ENCODE measurements at regions not wholly inside any gene's neighbourhood (a gene's known extent, or its start where the extent isn't known, plus 50 kb on each side); places are given as distances from the start of the nearest gene placed in this dataset.

DNA sequence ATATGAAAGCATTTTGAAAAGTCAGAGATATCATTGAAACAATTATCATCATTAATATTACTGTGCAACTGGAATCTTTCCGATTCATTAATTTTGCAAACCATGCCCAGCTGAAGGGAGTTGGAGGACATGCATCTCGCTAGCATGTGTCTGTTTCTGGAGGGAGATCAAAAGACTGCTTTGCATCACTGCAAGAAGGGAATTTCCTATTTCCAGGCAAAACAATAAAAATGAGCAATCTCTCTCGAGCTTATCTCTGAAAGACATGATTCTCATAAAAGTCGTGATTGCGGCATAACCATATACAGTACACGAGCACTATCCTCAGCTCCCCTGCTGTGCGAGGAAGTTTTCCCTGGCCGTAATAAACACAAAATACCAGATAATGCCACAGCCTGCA, 607.6 kb upstream of the DPP6 start:
- Histone ChIP-seq H3K27ac (no peak overlapping the region), H3K36me3 (no peaks in the 10 kb centered on the region), H3K27me3 (no peaks in the 10 kb centered on the region), H3K9me3 (no peaks in the 10 kb centered on the region), H3K4me3 (replicated peaks in 1 of 3) (no peak overlapping the region), H3K4me1 (no peaks in the 10 kb centered on the region)
- no peak for TF ChIP-seq POLR2A (IDR thresholded peaks at IDR 0.05)
- TF ChIP-seq, protein P1, sequence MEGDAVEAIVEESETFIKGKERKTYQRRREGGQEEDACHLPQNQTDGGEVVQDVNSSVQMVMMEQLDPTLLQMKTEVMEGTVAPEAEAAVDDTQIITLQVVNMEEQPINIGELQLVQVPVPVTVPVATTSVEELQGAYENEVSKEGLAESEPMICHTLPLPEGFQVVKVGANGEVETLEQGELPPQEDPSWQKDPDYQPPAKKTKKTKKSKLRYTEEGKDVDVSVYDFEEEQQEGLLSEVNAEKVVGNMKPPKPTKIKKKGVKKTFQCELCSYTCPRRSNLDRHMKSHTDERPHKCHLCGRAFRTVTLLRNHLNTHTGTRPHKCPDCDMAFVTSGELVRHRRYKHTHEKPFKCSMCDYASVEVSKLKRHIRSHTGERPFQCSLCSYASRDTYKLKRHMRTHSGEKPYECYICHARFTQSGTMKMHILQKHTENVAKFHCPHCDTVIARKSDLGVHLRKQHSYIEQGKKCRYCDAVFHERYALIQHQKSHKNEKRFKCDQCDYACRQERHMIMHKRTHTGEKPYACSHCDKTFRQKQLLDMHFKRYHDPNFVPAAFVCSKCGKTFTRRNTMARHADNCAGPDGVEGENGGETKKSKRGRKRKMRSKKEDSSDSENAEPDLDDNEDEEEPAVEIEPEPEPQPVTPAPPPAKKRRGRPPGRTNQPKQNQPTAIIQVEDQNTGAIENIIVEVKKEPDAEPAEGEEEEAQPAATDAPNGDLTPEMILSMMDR (IDR thresholded peaks at IDR 0.05) = no peak
- 86 to 91% methylated on average over 8 of the region's 8 CpGs for WGBS, 2 donors
- no peak for DNase-seq
- intact Hi-C loops (cut with DNase I) = no loop called here

DNA sequence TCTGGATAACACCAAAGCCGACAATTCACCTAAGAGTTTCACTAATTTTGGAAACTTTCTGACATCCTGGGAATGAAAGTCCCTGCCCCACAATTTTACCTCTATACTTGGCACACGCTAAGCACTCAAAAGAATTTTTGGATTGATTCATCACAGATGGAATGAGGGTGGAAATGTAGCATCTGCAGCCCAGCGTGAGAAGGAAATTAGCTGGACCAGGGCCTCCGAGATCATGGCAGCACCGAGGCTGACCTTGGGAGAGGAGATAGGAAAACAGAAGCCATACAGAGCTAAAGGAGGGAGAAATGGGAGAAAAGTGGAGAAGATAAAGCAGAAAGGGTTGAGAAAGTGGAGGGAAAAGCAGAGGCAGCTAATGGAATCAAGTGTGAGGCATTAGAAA, 606.6 kb upstream of the DPP6 start:
- no peak for DNase-seq
- WGBS, 2 donors = 83 to 91% methylated on average over 5 of the region's 5 CpGs
- TF ChIP-seq, protein P1 (IDR thresholded peaks at IDR 0.05) = no peak
- TF ChIP-seq POLR2A (IDR thresholded peaks at IDR 0.05) = no peak
- H3K27me3 ChIP-seq = no peaks in the 10 kb centered on the region
- intact Hi-C loops (cut with DNase I) = no loop called here
- no peak overlapping the region for H3K27ac ChIP-seq
- H3K9me3 ChIP-seq = no peaks in the 10 kb centered on the region
- H3K36me3 ChIP-seq = no peaks in the 10 kb centered on the region
- no peaks in the 10 kb centered on the region for H3K4me1 ChIP-seq
- no peak overlapping the region for H3K4me3 ChIP-seq (replicated peaks in 1 of 3)

DNA sequence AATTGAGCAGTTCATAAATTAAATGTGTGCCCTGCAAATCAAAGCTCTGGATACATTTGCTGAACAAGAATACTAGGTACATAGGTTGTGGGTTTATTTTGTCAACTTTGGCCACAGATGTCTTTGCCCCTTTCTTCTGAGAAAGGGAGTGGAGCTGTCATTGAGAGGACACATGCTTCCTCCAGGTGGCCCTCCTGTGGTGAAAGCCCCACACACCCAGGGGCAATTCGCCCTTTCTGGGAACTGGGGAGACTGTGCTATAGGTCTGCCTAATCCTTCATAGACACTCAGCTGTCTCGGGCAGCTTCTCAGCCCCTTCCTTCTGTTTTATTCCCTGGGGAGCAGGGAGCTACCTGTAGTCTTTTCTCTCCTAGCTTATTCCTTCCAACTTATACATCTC, 605.7 kb upstream of the DPP6 start:
- no peak for TF ChIP-seq POLR2A (IDR thresholded peaks at IDR 0.05)
- TF ChIP-seq, protein P1 (IDR thresholded peaks at IDR 0.05) = no peak
- H3K27me3 ChIP-seq = no peaks in the 10 kb centered on the region
- H3K27ac ChIP-seq = no peak overlapping the region
- intact Hi-C loops (cut with DNase I) = no loop called here
- WGBS, 2 donors = 46 to 61% methylated on average over 2 of the region's 2 CpGs
- no peak for DNase-seq
- H3K36me3 ChIP-seq = no peaks in the 10 kb centered on the region
- no peak overlapping the region for H3K4me3 ChIP-seq (replicated peaks in 1 of 3)
- no peaks in the 10 kb centered on the region for H3K4me1 ChIP-seq
- H3K9me3 ChIP-seq = no peaks in the 10 kb centered on the region

DNA sequence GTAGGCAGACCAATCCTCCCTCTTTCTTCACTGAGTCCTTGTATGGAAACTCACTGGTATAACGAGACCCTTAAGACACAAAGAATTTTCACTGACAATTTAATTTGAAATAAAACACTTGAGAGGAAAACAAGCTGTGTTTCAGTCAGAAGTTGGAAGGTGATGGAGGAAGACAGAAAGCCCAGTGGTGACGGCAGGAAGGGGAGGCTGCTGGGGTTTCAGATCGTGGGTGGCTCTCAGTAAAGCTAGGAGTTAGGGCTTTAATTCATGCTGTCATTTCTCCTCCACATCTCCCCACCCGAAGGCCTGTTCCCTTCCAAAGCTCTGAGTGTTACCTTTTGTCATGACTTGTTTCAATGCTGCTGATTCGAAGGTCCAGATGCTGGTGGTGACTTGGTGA, 605.2 kb upstream of the DPP6 start:
- WGBS, 2 donors = 60 to 67% methylated on average over 5 of the region's 5 CpGs
- no peaks in the 10 kb centered on the region for H3K27me3 ChIP-seq
- H3K27ac ChIP-seq = no peak overlapping the region
- no peaks in the 10 kb centered on the region for H3K4me1 ChIP-seq
- H3K9me3 ChIP-seq = no peaks in the 10 kb centered on the region
- DNase-seq = no peak
- intact Hi-C loops (cut with DNase I) = no loop called here
- no peaks in the 10 kb centered on the region for H3K36me3 ChIP-seq
- no peak for TF ChIP-seq POLR2A (IDR thresholded peaks at IDR 0.05)
- TF ChIP-seq, protein P1 (IDR thresholded peaks at IDR 0.05) = no peak
- no peak overlapping the region for H3K4me3 ChIP-seq (replicated peaks in 1 of 3)

DNA sequence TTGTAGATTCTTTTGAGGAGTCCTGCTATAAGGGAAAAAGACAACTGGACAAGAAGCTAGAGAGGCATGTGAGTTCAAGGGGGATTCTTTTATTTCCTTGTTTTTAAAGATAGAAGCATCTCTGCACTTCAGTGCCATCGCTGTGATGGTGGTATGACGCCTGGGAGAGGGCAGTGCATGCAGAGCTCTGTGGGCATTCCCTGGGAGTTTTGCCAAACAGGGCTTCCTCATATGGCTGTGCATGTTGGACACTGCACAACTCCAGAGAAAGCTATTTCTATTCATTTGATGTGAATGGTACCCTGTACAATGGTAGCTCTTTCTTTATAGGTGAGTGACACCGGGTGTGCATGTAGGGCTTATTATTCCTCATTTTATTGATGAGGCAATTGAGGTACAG, 599.5 kb upstream of the DPP6 start:
- H3K9me3 ChIP-seq = no peaks in the 10 kb centered on the region
- no peaks in the 10 kb centered on the region for H3K36me3 ChIP-seq
- TF ChIP-seq POLR2A (IDR thresholded peaks at IDR 0.05) = no peak
- TF ChIP-seq, protein P1 (IDR thresholded peaks at IDR 0.05) = no peak
- no peak overlapping the region for H3K27ac ChIP-seq
- H3K4me1 ChIP-seq = no peaks in the 10 kb centered on the region
- DNase-seq = no peak
- no peaks in the 10 kb centered on the region for H3K27me3 ChIP-seq
- no peak overlapping the region for H3K4me3 ChIP-seq (replicated peaks in 1 of 3)
- 77% methylated on average over 3 of the region's 3 CpGs for WGBS, 2 donors
- intact Hi-C loops (cut with DNase I) = no loop called here

All from thyroid gland (tissue), 4 donors.